B cell (primary cell): ENCODE measurements at regions not wholly inside any gene's neighbourhood (a gene's known extent, or its start where the extent isn't known, plus 50 kb on each side); places are given as distances from the start of the nearest gene placed in this dataset.

ENCODE experiments used
- CTCF ChIP-seq: fragments of 200-600 bp; IDR thresholded peaks from one replicate; pipeline ENCODE4 v1.8.0; 2022; ENCODE audit warnings: antibody characterized with exemption, mild to moderate bottlenecking
- EZH2 ChIP-seq: IDR thresholded peaks from 2 replicates; pipeline ENCODE4 v1.6.1; 2012; ENCODE audit warnings: borderline replicate concordance, low read depth, mild to moderate bottlenecking, moderate library complexity, low read length; ENCODE audit not compliant: insufficient read depth, poor library complexity, severe bottlenecking

- TF ChIP-seq EZH2 (no peak), CTCF (no peak)
Measured at GRCh38 chr1:187771396-187771795, 942.6 kb downstream of the PLA2G4A start.
